Mesothelial cell of epicardium (in vitro differentiated cells): ENCODE measurements at regions not wholly inside any gene's neighbourhood (a gene's known extent, or its start where the extent isn't known, plus 50 kb on each side); places are given as distances from the start of the nearest gene placed in this dataset.

Experiments
- DNase-seq, 2 experiments: peaks; one replicate each; pipeline ENCODE4 v3.0.0; 2021; ENCODE audit warnings: low spot score in 2 of 2; ENCODE audit not compliant: unreplicated experiment in 2 of 2
- H3K27ac Mint-ChIP-seq: 2 replicates; pipeline ENCODE4 v1.8.0; 2021; ENCODE audit warnings: mixed read lengths
- H3K27me3 Mint-ChIP-seq: 2 replicates; pipeline ENCODE4 v1.8.0; 2021; ENCODE audit warnings: low read depth, mixed read lengths
- H3K36me3 Mint-ChIP-seq: 2 replicates; pipeline ENCODE4 v1.8.0; 2021; ENCODE audit warnings: mixed read lengths
- H3K4me1 Mint-ChIP-seq: 2 replicates; pipeline ENCODE4 v1.8.0; 2021; ENCODE audit warnings: mixed read lengths
- H3K4me3 Mint-ChIP-seq: 2 replicates; pipeline ENCODE4 v1.8.0; 2021; ENCODE audit warnings: mild to moderate bottlenecking, moderate library complexity, mixed read lengths
- H3K9me3 Mint-ChIP-seq: 2 replicates; pipeline ENCODE4 v1.8.0; 2021; ENCODE audit warnings: mixed read lengths
- TF ChIP-seq, protein P1 (sequence below): fragments of 200-600 bp; sonication (generic); IDR thresholded peaks from one replicate; pipeline ENCODE4 v1.5.0; 2021; ENCODE audit warnings: antibody characterized with exemption; ENCODE audit not compliant: unreplicated experiment

GRCh38 chr2:191554240-191554639 lies 123.7 kb upstream of the NABP1 start:
- Mint-ChIP-seq H3K9me3 (no peaks in the 10 kb centered on the region), H3K4me3 (no peak overlapping the region), H3K27me3 (no peaks in the 10 kb centered on the region), H3K36me3 (no peaks in the 10 kb centered on the region), H3K27ac (no peak overlapping the region), H3K4me1 (peaks cover 14% of the 10 kb centered on the region)
- TF ChIP-seq, protein P1, sequence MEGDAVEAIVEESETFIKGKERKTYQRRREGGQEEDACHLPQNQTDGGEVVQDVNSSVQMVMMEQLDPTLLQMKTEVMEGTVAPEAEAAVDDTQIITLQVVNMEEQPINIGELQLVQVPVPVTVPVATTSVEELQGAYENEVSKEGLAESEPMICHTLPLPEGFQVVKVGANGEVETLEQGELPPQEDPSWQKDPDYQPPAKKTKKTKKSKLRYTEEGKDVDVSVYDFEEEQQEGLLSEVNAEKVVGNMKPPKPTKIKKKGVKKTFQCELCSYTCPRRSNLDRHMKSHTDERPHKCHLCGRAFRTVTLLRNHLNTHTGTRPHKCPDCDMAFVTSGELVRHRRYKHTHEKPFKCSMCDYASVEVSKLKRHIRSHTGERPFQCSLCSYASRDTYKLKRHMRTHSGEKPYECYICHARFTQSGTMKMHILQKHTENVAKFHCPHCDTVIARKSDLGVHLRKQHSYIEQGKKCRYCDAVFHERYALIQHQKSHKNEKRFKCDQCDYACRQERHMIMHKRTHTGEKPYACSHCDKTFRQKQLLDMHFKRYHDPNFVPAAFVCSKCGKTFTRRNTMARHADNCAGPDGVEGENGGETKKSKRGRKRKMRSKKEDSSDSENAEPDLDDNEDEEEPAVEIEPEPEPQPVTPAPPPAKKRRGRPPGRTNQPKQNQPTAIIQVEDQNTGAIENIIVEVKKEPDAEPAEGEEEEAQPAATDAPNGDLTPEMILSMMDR: no peak
- no peak for DNase-seq

DNA sequence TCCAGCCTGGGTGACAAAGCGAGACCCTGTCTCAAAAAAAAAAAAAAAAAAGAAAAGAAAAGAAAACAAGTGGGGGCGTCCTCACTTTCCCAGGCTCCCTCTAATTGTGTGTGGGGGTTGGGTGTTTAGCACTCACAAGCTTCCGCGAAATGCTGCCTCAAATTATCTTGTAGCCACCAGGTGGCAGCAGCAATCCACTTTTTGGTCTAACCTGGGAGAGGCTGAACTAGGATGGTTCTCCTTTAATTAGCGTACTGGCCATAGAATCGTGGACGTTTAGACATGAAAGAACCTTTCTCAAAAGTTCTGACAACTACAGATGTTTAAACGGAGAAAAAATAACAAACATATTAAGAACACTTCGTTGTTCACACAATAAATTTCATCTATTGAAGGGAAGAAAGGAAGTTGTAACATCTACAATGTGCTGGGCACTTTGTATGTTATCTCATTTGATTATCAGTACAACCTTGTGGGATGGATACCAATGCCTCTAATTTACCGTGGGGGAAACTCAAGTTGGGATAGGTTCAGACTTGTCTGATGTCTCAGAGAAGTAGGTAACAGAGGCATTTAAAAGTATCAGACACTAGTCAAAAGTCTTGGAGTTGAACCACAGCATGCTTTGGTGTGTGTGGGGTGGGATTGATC lies 122.7 kb upstream of the NABP1 start:
- Mint-ChIP-seq H3K36me3 (no peaks in the 10 kb centered on the region), H3K4me1 (peaks cover 18% of the 10 kb centered on the region), H3K27me3 (no peaks in the 10 kb centered on the region), H3K27ac (no peak overlapping the region), H3K9me3 (no peaks in the 10 kb centered on the region), H3K4me3 (no peak overlapping the region)
- TF ChIP-seq, protein P1: peak; percentile 63
- DNase-seq: peak; percentile 46 to 82

DNA sequence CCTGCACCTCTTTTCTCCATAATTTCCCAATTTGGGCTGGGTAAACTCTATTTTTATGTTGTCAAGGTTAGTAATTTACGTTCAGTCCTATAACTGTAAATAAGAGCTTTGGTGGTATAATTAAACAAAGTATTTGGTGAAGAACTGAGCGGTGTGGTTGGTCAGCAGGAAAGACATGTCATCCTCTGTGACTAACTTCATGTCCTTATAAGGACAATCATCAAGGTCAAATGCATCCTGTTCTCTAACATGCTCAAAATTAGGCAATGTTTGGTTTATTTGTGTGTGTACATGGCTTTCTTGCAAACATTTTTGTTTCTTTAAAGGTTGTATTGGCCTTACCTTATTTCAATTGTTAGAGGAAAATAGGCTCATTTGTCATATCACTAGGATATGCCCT lies 121.5 kb upstream of the NABP1 start:
- TF ChIP-seq, protein P1: no peak
- Mint-ChIP-seq H3K9me3 (no peaks in the 10 kb centered on the region), H3K4me1 (peaks cover 19% of the 10 kb centered on the region), H3K27ac (no peak overlapping the region), H3K27me3 (no peaks in the 10 kb centered on the region), H3K36me3 (no peaks in the 10 kb centered on the region), H3K4me3 (no peak overlapping the region)
- DNase-seq: no peak

DNA sequence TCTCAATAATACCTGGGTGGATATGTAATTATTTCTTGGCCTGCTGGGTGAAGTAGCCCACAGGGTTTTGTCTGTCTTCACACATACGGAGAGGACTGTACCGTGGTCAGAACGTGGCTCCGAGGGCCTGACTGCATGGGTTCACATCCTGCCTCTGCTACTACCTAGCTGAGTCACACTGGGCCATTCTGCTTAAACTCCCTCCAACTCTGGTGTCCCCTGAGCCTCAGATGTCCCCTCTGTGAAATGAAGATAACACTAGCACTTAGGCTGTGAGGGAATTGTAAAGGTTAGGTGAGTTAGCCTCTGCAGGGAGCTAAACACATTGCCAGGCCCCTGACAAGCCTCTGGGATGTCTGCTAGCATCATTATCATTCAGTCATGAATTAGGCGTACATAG lies 120.1 kb upstream of the NABP1 start:
- TF ChIP-seq, protein P1: no peak
- Mint-ChIP-seq H3K9me3 (no peaks in the 10 kb centered on the region), H3K27ac (no peak overlapping the region), H3K4me1 (peaks cover 14% of the 10 kb centered on the region), H3K27me3 (peaks cover 2% of the 10 kb centered on the region), H3K36me3 (no peaks in the 10 kb centered on the region), H3K4me3 (no peak overlapping the region)
- no peak for DNase-seq

DNA sequence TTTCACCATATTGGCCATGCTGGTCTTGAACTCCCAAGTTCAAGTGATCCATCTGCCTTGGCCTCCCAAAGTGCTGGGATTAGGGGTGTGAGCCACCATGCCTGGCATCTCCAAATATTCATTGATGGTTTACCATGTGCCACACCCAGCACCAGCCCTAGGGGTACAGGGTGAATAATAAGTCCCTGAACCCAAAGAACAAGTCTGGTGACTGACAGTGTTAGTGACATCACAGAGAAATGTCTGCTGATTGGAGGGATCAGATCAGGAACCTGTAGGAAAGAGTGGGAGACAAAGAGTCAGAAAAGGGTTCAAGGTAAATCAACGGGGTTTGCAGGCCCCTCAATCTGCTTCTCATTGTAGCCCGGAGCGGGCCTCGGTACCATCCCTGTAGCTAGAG lies 118.4 kb upstream of the NABP1 start:
- peaks cover 12% of the 10 kb centered on the region for H3K4me1 Mint-ChIP-seq
- H3K9me3 Mint-ChIP-seq: no peaks in the 10 kb centered on the region
- H3K27me3 Mint-ChIP-seq: peaks cover 4% of the 10 kb centered on the region
- H3K27ac Mint-ChIP-seq: no peak overlapping the region
- no peak overlapping the region for H3K4me3 Mint-ChIP-seq
- no peaks in the 10 kb centered on the region for H3K36me3 Mint-ChIP-seq
- TF ChIP-seq, protein P1: no peak
- no peak for DNase-seq
